Tibial nerve (tissue), 4 donors: ENCODE measurements at regions not wholly inside any gene's neighbourhood (a gene's known extent, or its start where the extent isn't known, plus 50 kb on each side); places are given as distances from the start of the nearest gene placed in this dataset.

Source experiments
- CTCF ChIP-seq, 5 experiments: fragments of 200-600 bp in 3 of 5; fragments of 450-650 bp in 2 of 5; sonication (generic) in 3 of 5; IDR thresholded peaks; one replicate each; pipeline ENCODE4 v1.5.1; 2016 to 2019; ENCODE audit warnings: antibody characterized with exemption in 5 of 5, mild to moderate bottlenecking in 3 of 5, moderate library complexity in 2 of 5
- EP300 ChIP-seq, 2 donors: sonication (generic); formaldehyde crosslinking; IDR thresholded peaks; one replicate each; pipeline ENCODE4 v1.6.1; 2017; ENCODE audit warnings: antibody characterized with exemption in 2 of 2, mild to moderate bottlenecking in 1 of 2

DNA sequence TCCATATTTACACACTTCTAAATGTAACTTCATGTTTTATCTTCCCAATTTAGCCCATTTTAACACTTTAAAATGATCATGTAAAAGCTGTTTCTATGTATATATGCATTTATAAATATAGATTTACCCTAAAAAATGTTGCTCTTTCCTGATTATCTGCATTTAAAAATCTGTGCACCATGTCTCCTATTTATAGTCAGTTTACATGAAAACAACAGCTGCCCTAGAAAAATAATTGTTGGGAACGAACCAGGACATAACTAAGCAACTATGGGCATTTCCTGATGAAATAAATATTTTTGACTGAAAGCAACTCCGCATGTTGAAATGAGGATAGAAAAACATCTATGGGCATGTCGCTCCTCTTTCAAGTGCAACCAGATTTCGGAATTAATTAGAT is 1368.2 kb downstream of the FAM181B start:
- TF ChIP-seq EP300 (IDR thresholded peaks at IDR 0.05) (no peak), CTCF (IDR thresholded peaks at IDR 0.05) (no peak)
